ENCODE measurements at regions not wholly inside any gene's neighbourhood (a gene's known extent, or its start where the extent isn't known, plus 50 kb on each side); places are given as distances from the start of the nearest gene placed in this dataset.
"Not testable (repeated sequence)": the region's sequence is repeated elsewhere in the genome, so short reads cannot be mapped to it uniquely, and the experiment has no call there.

GRCh38 chr12:20000229-20000849 lies 368.0 kb upstream of the PDE3A start:
- Histone ChIP-seq H3K4me1 (ENCODE audit: control insufficient read depth, insufficient read depth, low read length, poor library complexity, severe bottlenecking) (peaks cover 18% of the 10 kb centered on the region), H3K4me3 (ENCODE audit: extremely low read depth, insufficient read depth, low read length, poor library complexity, severe bottlenecking) (no peak overlapping the region), H3K27ac (ENCODE audit: low read depth, low read length, severe bottlenecking) (peak overlapping the region; percentile 48), H3K9me3 (ENCODE audit: control insufficient read depth, low read length) (peaks cover 3% of the 10 kb centered on the region), H3K36me3 (ENCODE audit: control insufficient read depth, insufficient read depth, low read length) (no peaks in the 10 kb centered on the region)
- no CpG with 5 or more reads among the region's 4 CpGs for WGBS, 2 experiments (ENCODE audit: insufficient coverage in 2 of 2)

- Histone ChIP-seq H3K4me3 (ENCODE audit: extremely low read depth, insufficient read depth, low read length, poor library complexity, severe bottlenecking) (no peak overlapping the region), H3K27ac (ENCODE audit: low read depth, low read length, severe bottlenecking) (no peak overlapping the region)
These were observed 365.1 kb upstream of the PDE3A start for GRCh38 chr12:20003252-20003651.

GRCh38 chr12:20004952-20005351 lies 363.4 kb upstream of the PDE3A start:
- peaks cover 3% of the 10 kb centered on the region for H3K9me3 ChIP-seq (ENCODE audit: control insufficient read depth, low read length)
- no peak overlapping the region for H3K27ac ChIP-seq (ENCODE audit: low read depth, low read length, severe bottlenecking)
- no peaks in the 10 kb centered on the region for H3K36me3 ChIP-seq (ENCODE audit: control insufficient read depth, insufficient read depth, low read length)
- peaks cover 10% of the 10 kb centered on the region for H3K4me1 ChIP-seq (ENCODE audit: control insufficient read depth, insufficient read depth, low read length, poor library complexity, severe bottlenecking)
- H3K4me3 ChIP-seq (ENCODE audit: extremely low read depth, insufficient read depth, low read length, poor library complexity, severe bottlenecking) = no peak overlapping the region
- WGBS, 2 experiments (ENCODE audit: insufficient coverage in 2 of 2) = no CpG with 5 or more reads among the region's 2 CpGs

More at GRCh38 chr12:20003252-20003651, 365.1 kb upstream of the PDE3A start:
- H3K36me3 ChIP-seq (ENCODE audit: control insufficient read depth, insufficient read depth, low read length) = no peaks in the 10 kb centered on the region
- peaks cover 3% of the 10 kb centered on the region for H3K9me3 ChIP-seq (ENCODE audit: control insufficient read depth, low read length)
- H3K4me1 ChIP-seq (ENCODE audit: control insufficient read depth, insufficient read depth, low read length, poor library complexity, severe bottlenecking) = peaks cover 18% of the 10 kb centered on the region
- WGBS, 2 experiments (ENCODE audit: insufficient coverage in 2 of 2) = no CpG with 5 or more reads among the region's 2 CpGs

GRCh38 chr12:20006871-20007730 lies 361.2 kb upstream of the PDE3A start:
- no peak overlapping the region for H3K4me3 ChIP-seq (ENCODE audit: extremely low read depth, insufficient read depth, low read length, poor library complexity, severe bottlenecking)
- H3K27ac ChIP-seq (ENCODE audit: low read depth, low read length, severe bottlenecking) = no peak overlapping the region
- H3K4me1 ChIP-seq (ENCODE audit: control insufficient read depth, insufficient read depth, low read length, poor library complexity, severe bottlenecking) = no peaks in the 10 kb centered on the region
- H3K9me3 ChIP-seq (ENCODE audit: control insufficient read depth, low read length) = no peaks in the 10 kb centered on the region
- H3K36me3 ChIP-seq (ENCODE audit: control insufficient read depth, insufficient read depth, low read length) = no peaks in the 10 kb centered on the region
- 76 to 100% methylated on average over 2 of the region's 8 CpGs for WGBS, 2 experiments (ENCODE audit: insufficient coverage in 2 of 2)

- H3K4me1 ChIP-seq (ENCODE audit: control insufficient read depth, insufficient read depth, low read length, poor library complexity, severe bottlenecking); H3K9me3 ChIP-seq (ENCODE audit: control insufficient read depth, low read length); H3K27ac ChIP-seq (ENCODE audit: low read depth, low read length, severe bottlenecking); H3K4me3 ChIP-seq (ENCODE audit: extremely low read depth, insufficient read depth, low read length, poor library complexity, severe bottlenecking); H3K36me3 ChIP-seq (ENCODE audit: control insufficient read depth, insufficient read depth, low read length): not testable (repeated sequence)
- 90 to 96% methylated on average over 8 of the region's 8 CpGs for WGBS, 2 experiments (ENCODE audit: insufficient coverage in 2 of 2)
These were observed 358.4 kb upstream of the PDE3A start for GRCh38 chr12:20009965-20010364.

- Histone ChIP-seq H3K4me3 (ENCODE audit: extremely low read depth, insufficient read depth, low read length, poor library complexity, severe bottlenecking) (no peak overlapping the region), H3K9me3 (ENCODE audit: control insufficient read depth, low read length) (no peaks in the 10 kb centered on the region), H3K27ac (ENCODE audit: low read depth, low read length, severe bottlenecking) (no peak overlapping the region), H3K4me1 (ENCODE audit: control insufficient read depth, insufficient read depth, low read length, poor library complexity, severe bottlenecking) (no peaks in the 10 kb centered on the region), H3K36me3 (ENCODE audit: control insufficient read depth, insufficient read depth, low read length) (no peaks in the 10 kb centered on the region)
- no CpG with 5 or more reads among the region's 2 CpGs for WGBS, 2 experiments (ENCODE audit: insufficient coverage in 2 of 2)
These were observed 357.1 kb upstream of the PDE3A start for GRCh38 chr12:20011200-20011599.

- Histone ChIP-seq H3K36me3 (ENCODE audit: control insufficient read depth, insufficient read depth, low read length) (no peaks in the 10 kb centered on the region), H3K9me3 (ENCODE audit: control insufficient read depth, low read length) (no peaks in the 10 kb centered on the region), H3K27ac (ENCODE audit: low read depth, low read length, severe bottlenecking) (no peak overlapping the region), H3K4me3 (ENCODE audit: extremely low read depth, insufficient read depth, low read length, poor library complexity, severe bottlenecking) (no peak overlapping the region), H3K4me1 (ENCODE audit: control insufficient read depth, insufficient read depth, low read length, poor library complexity, severe bottlenecking) (no peaks in the 10 kb centered on the region)
These were observed 350.5 kb upstream of the PDE3A start for GRCh38 chr12:20017802-20018201.

GRCh38 chr12:20018406-20018805 lies 349.9 kb upstream of the PDE3A start:
- Histone ChIP-seq H3K4me1 (ENCODE audit: control insufficient read depth, insufficient read depth, low read length, poor library complexity, severe bottlenecking) (no peaks in the 10 kb centered on the region), H3K27ac (ENCODE audit: low read depth, low read length, severe bottlenecking) (no peak overlapping the region), H3K9me3 (ENCODE audit: control insufficient read depth, low read length) (no peaks in the 10 kb centered on the region), H3K4me3 (ENCODE audit: extremely low read depth, insufficient read depth, low read length, poor library complexity, severe bottlenecking) (no peak overlapping the region), H3K36me3 (ENCODE audit: control insufficient read depth, insufficient read depth, low read length) (no peaks in the 10 kb centered on the region)
- 50 to 54% methylated on average over 2 to 3 of the region's 3 CpGs for WGBS, 2 experiments (ENCODE audit: insufficient coverage in 2 of 2)

GRCh38 chr12:20024194-20024593 lies 344.1 kb upstream of the PDE3A start:
- no peaks in the 10 kb centered on the region for H3K4me1 ChIP-seq (ENCODE audit: control insufficient read depth, insufficient read depth, low read length, poor library complexity, severe bottlenecking)
- no peaks in the 10 kb centered on the region for H3K36me3 ChIP-seq (ENCODE audit: control insufficient read depth, insufficient read depth, low read length)
- no peak overlapping the region for H3K4me3 ChIP-seq (ENCODE audit: extremely low read depth, insufficient read depth, low read length, poor library complexity, severe bottlenecking)
- 93 to 100% methylated on average over 3 to 5 of the region's 6 CpGs for WGBS, 2 experiments (ENCODE audit: insufficient coverage in 2 of 2)
- no peak overlapping the region for H3K27ac ChIP-seq (ENCODE audit: low read depth, low read length, severe bottlenecking)
- H3K9me3 ChIP-seq (ENCODE audit: control insufficient read depth, low read length) = no peaks in the 10 kb centered on the region

- Histone ChIP-seq H3K4me1 (ENCODE audit: control insufficient read depth, insufficient read depth, low read length, poor library complexity, severe bottlenecking) (no peaks in the 10 kb centered on the region), H3K9me3 (ENCODE audit: control insufficient read depth, low read length) (no peaks in the 10 kb centered on the region), H3K27ac (ENCODE audit: low read depth, low read length, severe bottlenecking) (no peak overlapping the region), H3K4me3 (ENCODE audit: extremely low read depth, insufficient read depth, low read length, poor library complexity, severe bottlenecking) (no peak overlapping the region), H3K36me3 (ENCODE audit: control insufficient read depth, insufficient read depth, low read length) (no peaks in the 10 kb centered on the region)
- WGBS, 2 experiments (ENCODE audit: insufficient coverage in 2 of 2) = no CpG with 5 or more reads among the region's 1 CpG
These were observed 340.3 kb upstream of the PDE3A start for GRCh38 chr12:20028033-20028432.

- H3K4me1 ChIP-seq (ENCODE audit: control insufficient read depth, insufficient read depth, low read length, poor library complexity, severe bottlenecking) = no peaks in the 10 kb centered on the region
- H3K27ac ChIP-seq (ENCODE audit: low read depth, low read length, severe bottlenecking) = no peak overlapping the region
- H3K4me3 ChIP-seq (ENCODE audit: extremely low read depth, insufficient read depth, low read length, poor library complexity, severe bottlenecking) = no peak overlapping the region
- H3K9me3 ChIP-seq (ENCODE audit: control insufficient read depth, low read length) = no peaks in the 10 kb centered on the region
- WGBS, 2 experiments (ENCODE audit: insufficient coverage in 2 of 2) = no CpG with 5 or more reads among the region's 1 CpG
- no peaks in the 10 kb centered on the region for H3K36me3 ChIP-seq (ENCODE audit: control insufficient read depth, insufficient read depth, low read length)
These were observed 337.5 kb upstream of the PDE3A start for GRCh38 chr12:20030826-20031225.
